Mesenteric fat pad (tissue), 1 donor: ENCODE measurements at regions not wholly inside any gene's neighbourhood (a gene's known extent, or its start where the extent isn't known, plus 50 kb on each side); places are given as distances from the start of the nearest gene placed in this dataset.
"Not testable (repeated sequence)": the region's sequence is repeated elsewhere in the genome, so short reads cannot be mapped to it uniquely, and the experiment has no call there.

Experiments
- DNase-seq: peaks from one replicate; pipeline ENCODE4 v3.0.0-alpha.2; 2020; ENCODE audit warnings: low spot score
- donor health status: DM: yes; HTN: yes; CAD: no.

DNA sequence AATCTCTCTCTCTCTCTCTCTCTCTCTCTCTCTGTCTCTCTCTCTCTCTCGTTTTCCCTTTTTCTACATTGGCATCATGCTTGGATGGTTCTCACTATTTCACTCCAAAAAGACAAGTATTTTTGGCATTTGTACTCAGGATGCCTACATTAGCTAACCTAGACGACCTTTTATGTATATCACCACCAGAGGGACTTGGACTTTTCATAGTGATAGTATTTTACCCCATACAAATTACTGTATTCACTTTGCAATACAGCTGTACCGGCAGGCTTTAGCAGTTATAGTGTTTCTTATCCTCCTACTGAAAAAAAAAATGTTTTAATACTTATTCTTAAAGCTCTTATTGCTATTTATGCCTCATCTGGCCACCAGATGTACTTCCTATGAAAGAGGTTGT lies 687.2 kb upstream of the KLHL1 start:
- no peak for DNase-seq

DNA sequence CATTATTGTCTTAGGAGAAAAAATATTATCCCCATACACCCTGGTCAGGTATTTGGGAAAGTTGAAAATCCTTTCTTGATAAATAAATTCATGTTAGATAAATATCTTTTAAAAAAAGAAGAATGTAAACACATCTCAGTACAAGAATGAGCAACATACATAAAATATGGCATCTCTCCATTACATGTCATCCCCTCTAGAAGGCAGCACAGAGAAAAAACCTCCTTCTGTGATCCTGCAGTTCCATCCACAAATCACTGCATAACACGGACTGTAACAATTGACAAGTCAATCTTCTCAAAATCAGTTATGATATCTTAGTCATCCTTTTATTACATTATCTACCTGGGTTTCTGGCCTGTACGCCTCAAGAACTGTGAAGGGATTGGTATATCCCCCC lies 683.9 kb upstream of the KLHL1 start:
- no peak for DNase-seq

- DNase-seq, result no peak
Observed at GRCh38 chr13:70789751-70790150, 681.5 kb upstream of the KLHL1 start.

DNA sequence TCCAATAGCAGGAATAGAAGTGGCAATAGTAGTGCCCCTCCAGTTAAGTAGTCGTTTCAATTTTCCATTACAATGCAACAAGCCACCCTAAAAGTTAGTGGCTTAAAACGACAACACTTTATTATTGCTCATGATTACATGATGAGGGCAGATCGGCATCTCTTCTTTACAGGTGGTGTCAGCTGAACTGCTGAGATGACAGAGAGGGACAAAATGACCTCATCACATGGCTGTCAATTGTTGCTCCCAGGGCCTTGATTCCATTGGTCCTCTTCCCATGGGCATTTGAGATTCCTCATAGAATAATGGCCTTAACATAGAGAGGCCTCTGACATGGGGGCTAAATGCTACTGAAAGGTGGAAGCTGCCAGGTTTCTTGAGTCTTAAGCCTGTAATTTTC lies 679.8 kb upstream of the KLHL1 start:
- no peak for DNase-seq

GRCh38 chr13:70784207-70784989 lies 676.1 kb upstream of the KLHL1 start:
- DNase-seq, result no peak

DNA sequence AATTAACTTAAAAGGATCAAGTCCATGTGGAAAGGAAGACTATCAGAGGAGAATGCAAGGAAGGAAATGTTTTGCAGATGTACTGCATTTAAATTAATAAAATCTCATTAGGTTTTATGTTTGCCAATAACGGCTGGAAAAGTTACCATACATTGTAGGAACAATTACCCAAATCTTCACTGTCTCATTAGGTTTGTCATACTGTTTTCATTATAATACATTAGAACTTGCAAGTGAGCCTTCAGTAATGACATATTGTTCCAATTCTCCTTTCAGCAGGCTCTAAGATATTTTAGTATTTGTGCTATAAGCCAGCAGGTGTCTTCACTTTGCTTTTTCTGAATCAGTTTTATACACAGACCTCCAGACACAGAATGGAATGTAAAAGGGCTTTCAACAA lies 661.6 kb upstream of the KLHL1 start:
- no peak for DNase-seq

DNA sequence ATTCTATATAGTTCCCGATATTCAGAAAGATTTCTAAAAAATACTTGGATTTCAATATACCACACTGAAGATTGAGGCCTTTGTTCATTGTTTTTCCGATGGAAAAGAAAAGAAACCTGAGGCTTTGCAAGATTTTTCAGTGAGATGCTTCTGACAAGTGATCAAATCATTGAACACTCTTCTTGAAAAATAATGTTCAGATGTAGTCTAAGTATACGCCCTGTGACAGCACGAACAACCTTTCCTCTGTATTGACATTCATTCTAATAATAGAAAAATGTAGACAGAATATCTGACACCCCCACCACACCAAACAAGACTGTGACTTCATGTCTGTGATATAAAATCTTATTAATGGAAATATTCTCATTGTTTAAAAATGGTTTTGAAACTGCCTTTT lies 650.7 kb upstream of the KLHL1 start:
- DNase-seq, result no peak

DNA sequence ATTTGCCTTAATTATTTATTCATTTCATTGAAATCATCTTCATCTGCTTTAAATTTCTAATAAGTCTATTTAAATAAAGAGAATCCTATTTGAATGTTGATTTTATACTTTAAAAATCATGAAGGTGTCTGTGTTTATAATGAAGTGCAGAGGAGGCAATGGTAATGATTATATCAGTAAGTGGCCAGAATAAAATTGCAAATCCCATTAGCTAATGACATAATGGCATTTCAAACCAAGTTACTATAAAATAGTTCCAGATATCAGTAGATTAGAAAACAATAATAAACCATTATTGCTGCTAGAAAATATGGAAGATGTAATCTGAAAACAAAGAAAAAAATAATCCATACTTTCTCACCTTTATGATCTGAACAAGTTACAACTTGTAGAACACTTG lies 647.8 kb upstream of the KLHL1 start:
- no peak for DNase-seq

DNA sequence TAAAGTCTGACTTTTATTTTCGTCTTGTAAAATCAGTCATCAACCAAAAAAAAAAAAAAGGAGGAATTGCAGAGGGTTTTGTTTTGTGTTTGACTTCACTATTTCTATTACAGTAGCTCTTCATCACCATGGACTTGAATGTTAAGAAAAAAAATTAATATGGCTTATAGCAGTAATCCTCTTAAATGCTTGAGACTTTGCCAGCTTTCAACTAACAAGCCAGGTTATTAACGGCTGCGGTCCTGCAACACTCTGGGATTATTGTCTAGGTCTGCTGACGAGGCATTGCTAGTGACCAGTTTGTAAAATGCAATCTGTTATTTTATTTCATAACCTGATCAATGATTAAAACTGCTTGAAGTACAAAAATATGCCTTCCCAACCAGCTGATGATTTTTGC lies 647.2 kb upstream of the KLHL1 start:
- DNase-seq, result no peak

DNA sequence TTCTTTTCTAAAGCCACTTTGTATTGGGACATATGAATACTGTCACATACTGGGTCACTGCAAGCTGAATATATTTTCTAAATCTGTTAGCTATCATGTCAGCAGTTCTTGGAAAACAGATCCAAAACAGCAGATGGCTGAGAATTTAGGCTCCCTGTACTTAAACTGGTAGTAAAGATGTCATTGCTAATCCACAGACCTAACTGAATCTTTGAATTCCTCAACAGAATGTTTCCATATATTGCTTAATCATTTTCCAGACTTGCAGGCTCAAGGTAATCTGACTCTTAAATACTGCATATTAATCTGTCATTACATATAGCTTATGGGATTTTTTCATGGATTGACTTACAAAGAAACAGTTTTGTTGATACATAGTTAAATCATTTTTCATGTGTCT lies 639.0 kb upstream of the KLHL1 start:
- no peak for DNase-seq

- DNase-seq, result not testable (repeated sequence)
Observed at GRCh38 chr13:70746469-70746868, 638.2 kb upstream of the KLHL1 start.

DNA sequence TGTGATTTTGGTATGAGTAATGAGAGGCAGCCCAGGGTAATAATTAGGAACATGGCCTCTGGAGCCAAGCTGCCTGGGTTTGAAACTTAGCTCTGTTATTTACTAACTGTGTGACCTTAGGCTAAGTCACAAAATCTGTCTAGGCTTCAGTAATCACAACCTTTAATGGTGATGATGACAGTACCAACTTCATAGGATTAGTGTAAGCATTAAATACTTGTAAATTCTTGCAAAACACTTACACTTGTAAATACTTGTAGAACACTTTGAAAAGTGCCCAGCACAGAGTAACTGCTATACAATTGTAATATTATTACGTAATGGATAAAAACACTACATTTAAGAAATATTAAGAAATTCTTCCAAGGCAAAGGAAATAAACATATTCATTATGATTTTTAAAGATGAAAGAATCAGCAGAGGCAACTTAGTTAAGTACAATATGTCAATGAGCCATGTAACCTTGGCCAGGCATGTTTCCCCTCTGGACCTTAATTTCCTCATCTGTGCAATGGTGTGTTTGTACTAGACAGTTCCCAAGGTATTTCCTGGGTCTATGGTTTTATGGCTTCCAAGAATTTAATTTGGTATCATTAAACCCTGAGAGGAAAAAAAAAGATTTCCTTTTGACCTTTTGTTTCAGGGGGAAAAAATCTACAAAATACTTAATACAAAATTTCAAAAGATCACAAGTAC lies 628.5 kb upstream of the KLHL1 start:
- DNase-seq, result no peak

DNA sequence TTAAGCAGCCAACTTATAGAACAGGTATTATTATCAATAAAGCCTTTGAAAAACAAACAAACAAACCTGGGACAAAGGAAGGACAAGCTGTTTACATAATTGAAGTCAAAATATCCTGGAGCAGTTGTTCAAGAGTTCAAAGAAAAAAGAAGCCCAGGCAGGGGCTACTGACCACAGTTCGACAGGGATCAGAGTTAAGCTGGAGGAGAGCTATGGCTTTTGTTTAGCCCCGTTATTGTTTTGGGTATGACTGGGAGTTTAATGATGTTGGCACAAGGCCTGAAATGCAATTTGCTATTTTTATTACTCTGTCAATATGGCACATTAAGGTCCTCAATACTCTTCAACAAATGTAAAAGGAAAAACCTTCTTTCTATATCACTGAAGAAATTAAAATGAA lies 624.4 kb upstream of the KLHL1 start:
- DNase-seq, result no peak

- DNase-seq, result no peak
Observed at GRCh38 chr13:70729369-70729768, 621.1 kb upstream of the KLHL1 start.

DNA sequence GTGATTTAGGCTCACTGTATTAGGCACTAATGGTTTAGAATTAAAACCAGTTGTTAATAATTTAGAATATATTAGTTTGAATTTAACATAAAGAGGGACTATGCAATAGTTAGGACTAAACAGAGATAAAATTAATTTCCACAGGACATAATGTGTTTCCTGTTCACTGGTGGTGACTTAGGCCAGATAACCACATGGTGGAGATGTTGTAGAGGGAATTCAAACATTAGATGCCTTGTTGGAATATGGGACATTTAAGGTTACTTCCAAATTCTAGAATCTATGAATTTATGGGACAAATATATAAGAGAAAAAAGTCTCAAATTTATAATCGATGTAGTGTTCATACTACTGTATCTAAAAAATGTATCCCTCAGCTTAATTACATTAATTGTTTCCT lies 615.5 kb upstream of the KLHL1 start:
- no peak for DNase-seq

DNA sequence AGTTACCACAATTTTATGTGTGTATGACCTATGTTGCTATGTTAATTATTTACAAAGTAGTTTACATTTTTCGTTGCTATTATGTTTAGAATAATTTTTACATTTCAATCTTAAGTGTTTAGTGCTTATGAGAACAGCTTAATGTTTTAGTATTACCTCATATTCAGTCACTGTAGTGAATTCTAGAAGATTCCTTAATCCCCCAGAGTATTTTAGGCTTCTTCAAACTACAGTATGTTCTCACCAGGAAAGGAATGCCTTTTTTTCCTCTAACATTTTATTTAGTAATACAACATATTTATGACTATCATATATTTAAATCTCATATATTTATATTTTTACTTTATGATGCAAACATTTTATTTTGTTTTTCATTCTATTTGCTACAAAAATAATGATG lies 612.1 kb upstream of the KLHL1 start:
- no peak for DNase-seq

DNA sequence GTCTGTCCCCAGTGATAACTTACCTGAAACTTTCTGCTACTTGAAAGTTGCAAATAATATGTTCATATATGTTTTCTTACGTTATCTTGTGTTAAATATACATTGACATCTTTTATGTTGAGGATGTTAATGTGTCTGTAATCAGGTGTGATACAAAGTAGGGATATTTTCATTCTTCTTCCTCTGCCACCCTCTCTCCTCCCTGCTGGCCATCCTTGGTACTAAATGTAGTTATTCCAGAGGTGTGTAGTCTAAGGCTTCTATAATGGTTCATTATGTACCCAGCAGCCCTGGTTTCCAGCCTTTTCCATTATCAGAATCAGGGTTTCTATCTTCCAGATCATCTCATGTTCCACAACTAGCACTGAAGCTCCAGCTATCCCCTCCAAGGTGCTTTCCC lies 606.7 kb upstream of the KLHL1 start:
- DNase-seq, result no peak

DNA sequence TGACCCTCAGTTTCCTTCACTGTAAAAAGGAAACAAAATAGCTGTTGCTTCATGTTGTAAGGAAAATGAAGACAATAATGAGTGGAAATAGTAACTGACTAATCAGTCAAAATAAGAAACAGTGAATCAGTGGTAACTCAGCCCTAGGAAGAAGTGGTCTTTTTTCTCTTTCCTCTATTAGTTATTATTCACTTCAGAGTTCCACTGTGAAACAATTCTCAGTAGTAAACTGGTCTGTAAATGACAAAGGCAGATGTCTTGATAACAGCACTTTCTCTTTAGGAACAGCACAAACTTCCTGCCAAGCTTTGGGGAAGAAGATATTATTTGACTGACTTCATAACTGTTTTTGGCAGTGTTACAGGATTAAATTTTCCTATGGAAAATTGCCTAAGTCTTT lies 600.5 kb upstream of the KLHL1 start:
- no peak for DNase-seq

DNA sequence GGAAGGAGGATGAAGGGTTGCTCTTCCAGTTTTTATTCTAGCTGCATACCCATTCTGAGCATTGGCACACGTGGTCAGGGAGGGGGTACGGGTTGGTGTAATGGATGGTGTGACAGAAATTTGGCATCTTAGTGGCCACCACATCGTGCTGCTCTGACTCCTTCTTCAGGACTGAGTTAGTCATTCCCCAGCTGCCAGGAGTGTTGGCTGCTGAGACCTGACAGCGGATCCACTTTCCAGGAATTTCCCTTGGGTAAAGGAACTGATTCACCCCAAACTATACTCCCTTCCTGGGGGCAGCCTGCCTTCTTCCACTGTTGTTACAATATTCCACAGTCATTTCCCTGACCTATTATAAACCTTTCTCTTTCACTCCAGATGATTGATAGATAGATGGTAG lies 595.5 kb upstream of the KLHL1 start:
- DNase-seq, result no peak

- no peak for DNase-seq
Observed at GRCh38 chr13:70694996-70695715, 586.9 kb upstream of the KLHL1 start.

- no peak for DNase-seq
Observed at GRCh38 chr13:70668983-70669382, 560.7 kb upstream of the KLHL1 start.

- no peak for DNase-seq
Observed at GRCh38 chr13:70668293-70668692, 560.0 kb upstream of the KLHL1 start.
